GM23248 (cell line): ENCODE measurements at regions not wholly inside any gene's neighbourhood (a gene's known extent, or its start where the extent isn't known, plus 50 kb on each side); places are given as distances from the start of the nearest gene placed in this dataset.

Source experiments
- EZH2 ChIP-seq: fragments of 200-600 bp; sonication (generic); IDR thresholded peaks from 2 replicates; pipeline ENCODE4 v1.6.1; 2018; ENCODE audit warnings: antibody characterized with exemption, mild to moderate bottlenecking; ENCODE audit not compliant: insufficient read depth, poor library complexity, severe bottlenecking
- EZH2phosphoT487 ChIP-seq: fragments of 200-600 bp; sonication (generic); IDR thresholded peaks from 2 replicates; pipeline ENCODE4 v1.6.1; 2018; ENCODE audit warnings: antibody characterized with exemption, moderate library complexity, mild to moderate bottlenecking, low read depth; ENCODE audit not compliant: insufficient read depth

- TF ChIP-seq EZH2 (no peak), EZH2phosphoT487 (no peak)
These were observed 91.6 kb upstream of the NR3C1 start for GRCh38 chr5:143495110-143495509.
